Gastroesophageal sphincter (tissue), 3 donors: ENCODE measurements at regions not wholly inside any gene's neighbourhood (a gene's known extent, or its start where the extent isn't known, plus 50 kb on each side); places are given as distances from the start of the nearest gene placed in this dataset.

Source experiments
- CTCF ChIP-seq, 4 experiments: fragments of 200-600 bp in 2 of 4; fragments of 450-650 bp in 2 of 4; sonication (generic) in 1 of 4; IDR thresholded peaks; one replicate each; pipeline ENCODE4 v1.5.1; 2017 to 2019; ENCODE audit warnings: antibody characterized with exemption in 4 of 4, mild to moderate bottlenecking in 2 of 4, moderate library complexity in 2 of 4
- POLR2AphosphoS5 ChIP-seq: sonication (generic); formaldehyde crosslinking; IDR thresholded peaks from one replicate; pipeline ENCODE4 v1.6.1; 2017; ENCODE audit warnings: antibody characterized with exemption

GRCh38 chr19:28987177-28987576 lies 225.8 kb downstream of the UQCRFS1 start:
- no peak for TF ChIP-seq POLR2AphosphoS5
- TF ChIP-seq CTCF (IDR thresholded peaks at IDR 0.05) = no peak
